ENCODE measurements at regions not wholly inside any gene's neighbourhood (a gene's known extent, or its start where the extent isn't known, plus 50 kb on each side); places are given as distances from the start of the nearest gene placed in this dataset.

- TF ChIP-seq, protein P1, sequence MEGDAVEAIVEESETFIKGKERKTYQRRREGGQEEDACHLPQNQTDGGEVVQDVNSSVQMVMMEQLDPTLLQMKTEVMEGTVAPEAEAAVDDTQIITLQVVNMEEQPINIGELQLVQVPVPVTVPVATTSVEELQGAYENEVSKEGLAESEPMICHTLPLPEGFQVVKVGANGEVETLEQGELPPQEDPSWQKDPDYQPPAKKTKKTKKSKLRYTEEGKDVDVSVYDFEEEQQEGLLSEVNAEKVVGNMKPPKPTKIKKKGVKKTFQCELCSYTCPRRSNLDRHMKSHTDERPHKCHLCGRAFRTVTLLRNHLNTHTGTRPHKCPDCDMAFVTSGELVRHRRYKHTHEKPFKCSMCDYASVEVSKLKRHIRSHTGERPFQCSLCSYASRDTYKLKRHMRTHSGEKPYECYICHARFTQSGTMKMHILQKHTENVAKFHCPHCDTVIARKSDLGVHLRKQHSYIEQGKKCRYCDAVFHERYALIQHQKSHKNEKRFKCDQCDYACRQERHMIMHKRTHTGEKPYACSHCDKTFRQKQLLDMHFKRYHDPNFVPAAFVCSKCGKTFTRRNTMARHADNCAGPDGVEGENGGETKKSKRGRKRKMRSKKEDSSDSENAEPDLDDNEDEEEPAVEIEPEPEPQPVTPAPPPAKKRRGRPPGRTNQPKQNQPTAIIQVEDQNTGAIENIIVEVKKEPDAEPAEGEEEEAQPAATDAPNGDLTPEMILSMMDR (IDR thresholded peaks at IDR 0.05), result no peak
- no peak for TF ChIP-seq ZFX (IDR thresholded peaks at IDR 0.05; ENCODE audit: borderline replicate concordance)
These were observed 1485.7 kb upstream of the CDH9 start for GRCh38 chr5:28523888-28524635.
